NCI-H2227 (cell line): ENCODE measurements at regions not wholly inside any gene's neighbourhood (a gene's known extent, or its start where the extent isn't known, plus 50 kb on each side); places are given as distances from the start of the nearest gene placed in this dataset.
"Not testable (repeated sequence)": the region's sequence is repeated elsewhere in the genome, so short reads cannot be mapped to it uniquely, and the experiment has no call there.

ENCODE experiments used
- DNase-seq: peaks from one replicate; lab custom pipeline; 2025; ENCODE audit not compliant: unreplicated experiment; lab: John Stamatoyannopoulos, UW

DNA sequence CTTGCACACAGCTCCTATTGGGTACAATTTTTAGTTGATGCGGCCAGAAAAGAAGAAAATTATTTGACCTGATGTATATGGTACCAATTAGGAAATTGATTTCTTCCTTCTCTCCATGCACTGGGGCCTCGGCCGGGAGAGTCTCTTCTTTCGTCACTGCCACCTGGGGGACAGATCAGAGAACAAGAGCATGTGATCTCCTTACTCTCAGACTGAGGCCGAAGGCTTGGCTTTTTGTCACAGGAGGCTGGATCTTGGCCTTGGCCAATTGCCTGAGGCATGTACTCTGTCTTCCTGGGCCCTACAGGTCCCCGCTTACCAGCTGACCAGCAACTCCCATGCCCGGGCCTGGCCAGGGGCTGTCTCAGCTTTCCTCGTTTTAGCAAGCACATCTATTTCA lies 330.3 kb downstream of the KLF13 start:
- DNase-seq = not testable (repeated sequence)

DNA sequence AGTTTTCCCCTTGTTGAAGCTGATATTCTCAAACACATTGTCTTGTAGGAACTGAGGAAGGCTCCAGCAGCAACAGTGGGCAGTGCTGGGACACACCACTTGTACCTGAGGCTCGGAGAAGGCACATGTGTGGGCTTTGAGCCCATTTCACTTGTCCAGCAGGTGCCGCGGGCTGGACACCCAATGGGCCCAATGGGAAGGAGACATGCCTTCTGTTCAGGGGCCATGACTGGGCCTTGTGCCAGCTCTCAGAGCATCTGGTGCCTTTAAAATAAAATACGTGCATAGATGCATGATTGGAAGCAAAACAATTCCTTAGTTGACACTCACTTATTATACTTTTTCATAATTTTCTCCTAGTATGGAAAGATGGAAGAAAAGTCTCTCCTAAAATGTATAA lies 334.2 kb downstream of the KLF13 start:
- DNase-seq = no peak

DNA sequence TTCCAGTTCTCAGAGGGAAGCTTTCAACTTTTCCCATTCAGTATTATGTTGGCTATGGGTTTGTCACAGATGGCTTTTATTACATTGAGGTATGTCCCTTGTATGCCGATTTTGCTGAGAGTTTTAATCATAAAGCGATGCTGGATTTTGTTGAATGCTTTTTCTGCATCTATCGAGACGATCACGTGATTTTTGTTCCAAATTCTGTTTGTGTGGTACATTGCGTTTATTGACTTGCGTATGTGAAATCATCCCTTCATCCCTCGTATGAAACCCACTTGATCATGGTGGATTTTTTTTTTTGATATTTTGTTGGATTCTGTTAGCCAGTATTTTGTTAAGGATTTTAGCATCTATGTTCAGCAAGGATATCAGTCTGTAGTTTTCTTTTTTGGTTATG lies 339.1 kb downstream of the KLF13 start:
- not testable (repeated sequence) for DNase-seq

DNA sequence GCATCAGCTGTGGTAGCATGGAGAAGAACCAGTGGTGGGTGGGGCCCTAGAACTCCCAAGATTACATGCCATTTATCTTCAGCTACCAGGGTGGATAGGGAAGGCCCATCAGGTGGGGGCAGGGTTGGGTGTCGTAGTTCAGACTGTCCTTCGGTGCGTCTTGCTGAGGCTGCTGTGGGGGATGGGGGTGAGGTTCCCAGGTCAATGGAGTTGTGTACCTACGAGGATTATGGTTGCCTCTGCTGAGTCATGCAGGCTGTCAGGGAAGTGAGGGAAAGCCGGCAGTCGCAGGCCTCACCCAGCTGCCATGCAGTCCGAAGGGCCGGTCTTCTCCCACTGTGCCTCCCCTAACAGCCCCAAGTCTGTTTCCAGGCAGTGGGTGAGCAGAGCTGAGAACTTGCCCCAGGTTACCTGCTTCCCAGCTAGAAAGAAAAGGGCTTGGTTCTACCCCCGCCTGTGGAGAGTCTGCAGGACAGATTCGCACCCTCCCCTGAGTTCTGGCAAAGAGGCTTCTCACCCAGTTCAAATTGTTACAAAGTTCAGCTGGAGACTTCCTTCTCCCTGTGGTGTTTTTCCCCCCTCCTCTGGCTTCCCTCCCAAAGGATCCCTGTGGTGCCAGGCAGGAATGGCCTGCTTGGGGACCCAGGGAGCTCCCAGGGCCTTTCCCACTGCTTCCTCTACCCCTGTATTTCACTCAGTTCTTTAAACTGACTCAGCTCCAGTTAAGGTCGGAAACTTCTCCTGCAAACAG lies 342.7 kb downstream of the KLF13 start:
- not testable (repeated sequence) for DNase-seq

DNA sequence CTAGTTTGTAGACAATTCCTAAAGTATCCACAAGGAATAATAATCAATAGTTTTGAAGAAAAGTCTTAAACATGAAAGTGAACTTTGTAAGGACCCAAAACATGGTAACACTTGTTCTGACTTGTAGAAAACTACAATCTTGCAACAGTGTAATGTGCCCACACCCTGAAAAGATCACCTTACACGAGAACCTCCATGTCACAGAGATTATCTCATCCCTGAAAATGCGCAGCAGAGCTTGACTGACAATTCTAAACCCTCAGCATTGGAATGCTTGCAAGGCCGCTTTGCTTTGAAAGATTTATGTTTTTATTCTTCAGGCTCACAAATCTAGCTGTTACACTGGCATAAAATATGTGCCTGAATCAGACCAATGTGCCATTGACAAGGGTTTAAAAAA lies 346.6 kb downstream of the KLF13 start:
- not testable (repeated sequence) for DNase-seq

DNA sequence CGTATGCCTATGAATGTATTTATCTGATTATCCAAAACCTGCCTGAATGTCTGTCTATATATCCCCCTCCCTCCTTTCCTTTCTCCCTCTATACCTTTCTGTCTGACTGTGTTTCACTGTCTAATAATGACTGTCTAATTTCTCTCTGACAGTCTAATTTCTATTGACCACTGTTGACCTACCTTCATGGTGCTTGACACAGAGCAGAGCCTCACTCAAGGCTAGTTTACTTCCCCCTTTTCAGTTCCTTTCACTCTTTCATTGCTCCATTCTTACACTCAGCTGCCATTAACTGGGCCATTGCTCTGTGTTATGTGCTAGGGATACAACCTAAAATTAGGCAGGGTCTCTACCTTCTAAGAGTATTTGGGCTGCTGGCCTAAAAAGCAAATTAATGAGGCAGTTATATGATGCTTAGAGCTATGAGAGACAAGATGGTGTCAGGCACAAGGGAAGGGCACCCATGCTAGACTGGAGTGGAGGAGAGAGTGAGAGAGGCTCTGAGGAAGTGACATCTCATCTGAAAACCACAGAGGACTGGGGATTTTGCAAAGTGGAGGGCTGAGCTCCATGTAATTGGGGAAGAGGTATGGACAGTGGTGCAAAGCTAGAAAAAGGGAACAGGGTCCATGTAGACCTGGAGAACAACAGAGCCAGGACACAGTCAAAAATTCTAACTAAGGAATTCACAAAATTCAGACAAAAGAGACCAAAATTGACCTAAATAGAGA lies 348.6 kb upstream of the CHRNA7 start:
- DNase-seq = not testable (repeated sequence)

DNA sequence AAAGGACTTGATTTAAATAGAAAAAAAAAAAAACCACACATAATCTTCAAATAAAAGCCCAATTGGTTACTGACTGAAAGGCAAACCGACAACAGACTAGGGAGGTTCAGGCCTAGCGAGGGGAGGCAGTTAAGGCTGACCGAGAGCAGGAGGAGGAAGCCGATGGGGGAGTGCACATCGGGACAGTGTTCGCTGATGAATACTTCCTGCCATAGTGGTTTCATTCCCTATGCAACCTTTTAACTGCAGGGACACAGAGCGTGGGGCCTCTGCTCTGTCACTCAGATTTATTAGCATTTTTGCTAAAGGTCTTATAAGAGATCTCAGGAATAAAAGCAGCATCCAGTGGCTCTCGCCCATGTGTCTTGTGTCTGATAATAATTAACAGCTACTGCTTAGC lies 343.2 kb upstream of the CHRNA7 start:
- not testable (repeated sequence) for DNase-seq

DNA sequence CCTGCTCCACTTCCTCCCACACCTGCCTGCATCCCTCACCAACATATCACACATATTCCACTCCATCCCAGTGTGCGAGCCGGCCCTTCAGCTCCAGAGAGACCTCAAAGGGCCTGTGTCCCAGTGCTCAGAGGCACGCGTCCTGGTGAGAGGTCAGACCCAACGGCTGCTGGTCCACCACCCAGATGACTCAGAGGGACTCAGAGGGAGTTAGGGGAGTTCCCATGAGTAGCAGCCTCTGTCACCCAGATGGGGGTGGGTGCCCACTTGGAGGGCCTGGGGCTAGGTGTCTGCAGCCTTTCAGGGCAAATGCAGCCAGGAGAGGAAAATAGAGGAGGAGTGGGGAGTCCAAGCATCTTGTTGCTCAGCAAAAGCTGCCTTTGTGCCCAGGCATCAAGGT lies 333.8 kb upstream of the CHRNA7 start:
- not testable (repeated sequence) for DNase-seq

DNA sequence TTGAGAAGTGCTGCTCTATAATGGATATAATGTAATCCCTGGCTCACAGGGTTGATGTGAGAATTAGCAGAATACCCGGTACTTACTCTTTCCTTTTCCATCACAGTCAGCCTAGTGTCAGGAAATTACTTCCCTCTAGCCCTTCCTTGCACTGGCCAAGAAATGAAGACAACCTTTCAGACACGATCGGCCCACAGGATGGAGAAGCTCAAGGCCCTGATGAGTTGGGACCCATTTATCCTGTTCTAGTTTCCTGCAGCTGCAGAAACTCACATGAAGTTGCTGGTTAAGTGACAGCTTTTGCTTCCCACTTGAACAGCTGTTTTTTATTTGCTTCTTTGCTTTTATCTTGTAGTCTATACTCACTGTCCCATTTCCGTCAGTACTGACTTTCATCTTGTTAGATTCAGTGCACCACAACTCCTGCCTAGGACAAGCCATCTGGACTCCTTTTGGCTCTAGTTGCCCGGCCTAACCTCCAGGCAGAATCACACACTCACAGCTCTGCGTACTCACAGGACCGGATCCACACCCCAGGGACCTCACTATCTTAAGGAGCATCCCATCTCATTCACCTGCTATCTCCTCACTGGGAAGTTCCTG lies 325.1 kb upstream of the CHRNA7 start:
- not testable (repeated sequence) for DNase-seq

DNA sequence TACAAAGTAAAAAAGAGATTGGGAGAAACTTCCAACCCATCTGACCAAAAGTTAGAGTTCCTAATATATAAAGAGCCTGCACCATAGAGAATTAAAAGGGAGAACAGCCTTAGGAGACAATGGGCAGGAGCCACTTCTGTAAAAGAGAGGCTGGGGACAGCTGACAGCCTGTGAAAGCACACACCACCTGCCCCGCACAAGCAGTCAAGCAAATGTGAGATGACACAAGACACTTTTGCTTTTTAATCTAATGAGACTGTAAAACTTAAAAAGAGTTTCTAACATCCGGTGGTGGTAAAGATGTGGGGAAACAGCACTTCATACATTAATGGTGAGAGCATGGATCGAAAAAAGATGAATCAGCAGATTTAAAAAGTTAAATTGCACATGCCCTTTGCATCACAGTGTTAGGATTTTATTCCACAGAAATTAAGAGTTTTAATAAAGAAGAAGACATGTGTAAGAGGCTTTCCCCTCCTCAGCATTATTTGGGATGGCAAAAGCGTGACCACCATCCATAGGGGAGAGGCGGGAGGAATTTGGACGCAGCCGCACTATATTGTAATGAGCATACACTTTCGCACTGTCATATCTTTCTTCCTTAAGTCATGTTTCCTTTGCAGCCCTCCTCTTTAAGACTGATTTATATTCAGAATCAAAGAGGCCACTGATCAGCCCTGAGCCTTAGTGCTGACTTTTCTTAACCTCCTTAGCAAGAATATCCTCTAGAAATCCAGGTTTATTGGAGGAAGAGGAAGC lies 322.2 kb upstream of the CHRNA7 start:
- not testable (repeated sequence) for DNase-seq

DNA sequence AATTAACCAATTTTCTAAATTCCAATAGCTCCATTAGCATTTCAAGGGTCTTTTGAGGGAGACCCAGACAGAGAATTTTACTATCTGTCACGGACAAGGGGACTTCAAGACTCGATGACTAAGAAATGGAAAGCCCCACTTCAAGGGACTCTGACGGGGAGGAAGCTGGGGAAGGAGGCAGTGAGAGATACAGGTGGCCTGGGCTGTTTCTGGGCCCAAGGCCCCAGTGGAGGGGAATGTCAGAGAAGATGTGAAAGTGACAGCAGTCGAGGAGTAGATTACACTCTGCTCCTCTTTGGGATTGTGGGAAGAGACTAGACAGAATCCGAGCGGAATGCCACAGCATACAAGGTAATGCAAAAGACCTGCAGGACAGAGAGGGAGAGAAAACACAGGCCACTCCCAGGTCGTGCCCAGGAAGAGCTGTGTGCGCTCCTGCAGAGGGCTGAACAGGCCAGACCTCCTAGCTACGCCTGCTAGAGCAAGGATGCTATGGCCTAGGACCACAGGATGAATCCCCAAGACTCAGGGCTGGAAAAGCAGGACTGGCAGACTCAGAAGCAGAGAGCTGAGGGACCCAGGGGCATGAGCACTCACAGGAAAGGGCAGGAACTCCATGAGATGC lies 321.5 kb upstream of the CHRNA7 start:
- not testable (repeated sequence) for DNase-seq

DNA sequence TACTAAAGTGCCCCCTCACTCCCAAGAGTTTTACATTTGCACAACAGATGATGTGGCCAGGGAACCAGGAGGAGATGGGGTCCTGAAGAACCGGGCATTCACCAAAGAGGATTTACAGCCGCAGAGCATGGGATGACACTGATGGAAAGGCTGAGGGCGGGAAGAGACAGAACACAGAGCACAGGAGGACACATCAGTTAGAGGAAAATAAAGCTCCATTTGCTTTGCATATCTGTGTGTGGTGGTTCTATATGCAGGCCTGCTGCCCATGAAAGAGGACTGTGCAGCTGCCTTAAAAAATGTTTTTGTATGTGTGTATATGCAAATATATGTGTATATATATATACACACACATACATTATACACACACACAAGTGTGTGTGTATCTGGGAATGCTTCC lies 320.8 kb upstream of the CHRNA7 start:
- DNase-seq = not testable (repeated sequence)

DNA sequence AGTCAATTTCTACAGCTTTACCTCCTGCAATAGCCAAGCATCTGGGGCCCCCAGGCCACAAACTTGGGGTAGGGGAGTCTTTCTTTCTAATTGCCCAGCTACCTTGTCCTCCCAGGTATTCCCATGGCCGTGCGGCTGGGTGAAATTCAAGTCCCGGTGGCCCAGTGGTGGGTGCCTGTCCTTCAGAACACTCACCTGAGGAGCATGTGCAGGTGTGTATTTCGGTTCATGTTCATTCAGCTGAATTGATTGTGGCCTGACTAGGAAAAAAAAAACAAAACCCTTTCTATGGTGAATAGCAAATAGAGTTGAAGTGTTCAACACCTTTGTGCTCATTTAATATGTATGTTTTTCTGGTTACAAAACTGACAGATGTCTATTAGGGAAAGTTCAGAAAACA lies 319.5 kb upstream of the CHRNA7 start:
- not testable (repeated sequence) for DNase-seq

DNA sequence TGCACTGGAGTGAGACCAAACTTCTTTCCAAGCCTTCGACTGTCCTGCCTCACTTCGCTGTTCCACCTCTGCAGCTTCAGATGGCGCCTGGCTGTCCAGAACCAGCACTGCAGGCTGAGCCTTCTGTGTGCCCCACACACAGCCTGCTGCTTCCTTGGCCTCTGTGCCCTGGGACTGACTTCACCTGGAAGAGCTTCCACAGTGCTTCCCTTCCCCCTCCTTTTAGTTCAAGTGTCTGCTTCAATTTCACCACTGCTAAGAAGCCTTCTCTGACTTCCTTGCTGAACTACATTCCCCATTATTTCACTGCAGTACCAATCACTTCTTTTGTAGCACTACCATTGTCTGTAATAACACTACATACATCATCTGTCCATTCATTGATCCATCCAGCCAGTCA lies 315.1 kb upstream of the CHRNA7 start:
- DNase-seq = not testable (repeated sequence)

DNA sequence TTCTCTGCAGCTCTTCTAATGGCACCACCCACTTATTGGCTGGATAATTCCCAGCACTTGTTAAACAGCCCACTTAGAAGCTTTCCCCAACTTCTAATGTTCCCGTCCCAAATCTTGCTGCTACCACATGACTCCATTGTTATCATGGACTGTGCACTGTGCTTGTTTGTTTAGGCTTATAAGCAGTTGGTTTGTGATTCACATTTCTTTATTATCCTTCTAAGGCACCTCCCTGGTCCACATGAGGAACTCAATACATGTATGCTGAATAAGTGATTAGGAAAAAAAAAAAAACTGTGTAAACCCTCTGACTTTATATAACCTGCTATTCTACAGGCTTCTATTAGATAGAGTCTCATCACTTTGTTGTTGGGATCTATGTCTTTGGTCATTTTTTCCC lies 311.7 kb upstream of the CHRNA7 start:
- not testable (repeated sequence) for DNase-seq

DNA sequence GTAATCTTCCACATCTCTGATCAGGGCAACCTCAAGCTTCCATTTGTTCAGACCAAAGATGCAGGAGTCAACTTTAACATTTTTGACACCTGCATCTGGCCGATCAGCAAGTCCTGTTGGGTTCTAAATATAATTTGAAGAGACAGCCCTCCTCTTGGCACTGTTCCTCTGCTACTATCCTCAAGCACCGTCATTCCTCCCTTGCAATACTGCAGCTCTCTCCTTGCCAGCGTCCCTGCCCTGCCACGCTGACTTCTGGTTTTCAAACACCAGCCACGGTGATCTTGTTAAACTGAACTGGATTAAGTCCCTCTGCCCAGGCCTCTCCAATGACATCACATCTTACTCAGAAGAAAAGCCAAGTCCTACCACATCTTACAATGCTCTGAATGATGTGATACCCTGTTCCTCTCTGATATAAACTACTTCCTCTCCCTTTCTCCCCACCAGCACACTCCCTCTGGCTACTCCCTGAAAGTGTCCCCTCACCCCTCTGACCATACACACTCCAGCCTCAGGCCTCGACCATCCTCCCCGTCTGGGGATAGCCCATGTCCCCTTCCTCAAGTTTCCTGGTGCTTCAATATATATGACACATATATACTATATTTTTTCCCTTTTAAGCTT lies 310.8 kb upstream of the CHRNA7 start:
- not testable (repeated sequence) for DNase-seq

DNA sequence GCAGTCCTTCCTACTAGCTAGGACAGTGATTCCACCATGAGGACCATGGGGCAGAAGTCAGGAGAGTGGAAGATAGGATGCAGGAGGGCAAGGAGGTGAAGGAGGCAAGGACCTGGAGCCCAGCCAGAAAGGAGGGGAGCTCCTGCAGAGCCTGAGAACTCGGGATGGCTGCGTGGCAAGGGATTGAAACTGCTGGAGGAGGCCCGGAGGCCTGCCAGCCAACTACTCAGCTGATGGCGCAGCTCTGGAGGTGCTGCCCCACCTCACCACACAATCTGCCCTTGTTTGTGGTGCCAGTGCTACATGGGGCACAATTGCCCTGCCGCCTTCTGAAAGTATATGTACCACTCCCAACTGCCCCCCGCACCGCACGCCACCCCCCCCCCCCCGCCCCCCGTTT lies 307.3 kb upstream of the CHRNA7 start:
- DNase-seq = not testable (repeated sequence)

DNA sequence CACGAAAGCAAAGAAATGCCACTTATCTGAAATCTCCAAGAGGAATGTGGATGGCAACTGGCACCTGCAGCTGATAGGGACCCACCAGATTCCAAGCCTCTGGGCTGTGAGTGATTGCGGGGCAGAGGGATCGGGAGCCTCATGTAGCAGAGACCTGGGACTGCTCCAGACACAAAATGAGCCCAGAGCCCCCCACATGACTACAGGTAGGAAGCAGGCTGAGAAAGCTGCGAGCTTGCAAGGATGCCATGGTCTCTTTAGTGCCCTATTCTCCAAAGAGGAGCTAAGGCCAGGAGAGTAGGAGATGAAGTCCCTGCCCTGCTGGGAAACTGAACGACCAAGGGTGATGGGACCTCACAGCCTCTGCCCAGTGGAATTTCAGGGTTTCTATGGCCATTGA lies 305.4 kb upstream of the CHRNA7 start:
- not testable (repeated sequence) for DNase-seq

DNA sequence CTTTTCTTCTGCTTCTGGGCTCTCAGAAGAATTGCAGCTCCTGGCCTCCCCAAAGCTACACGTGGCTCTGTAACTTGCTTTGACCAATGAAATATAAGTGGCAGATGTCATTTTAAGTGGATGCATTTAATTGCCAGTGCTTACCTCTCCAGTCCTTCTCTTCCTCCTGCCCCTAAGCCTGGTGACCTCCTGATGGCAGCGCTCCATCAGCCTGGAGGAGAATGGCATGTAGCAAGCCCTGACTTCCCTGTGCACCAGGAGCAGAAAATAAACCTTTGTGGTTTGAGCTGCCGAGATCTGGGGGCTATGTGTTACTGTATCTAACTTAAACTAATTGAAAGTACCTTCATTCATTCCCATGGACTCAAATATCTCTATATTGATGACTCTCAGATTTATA lies 304.7 kb upstream of the CHRNA7 start:
- DNase-seq = not testable (repeated sequence)

DNA sequence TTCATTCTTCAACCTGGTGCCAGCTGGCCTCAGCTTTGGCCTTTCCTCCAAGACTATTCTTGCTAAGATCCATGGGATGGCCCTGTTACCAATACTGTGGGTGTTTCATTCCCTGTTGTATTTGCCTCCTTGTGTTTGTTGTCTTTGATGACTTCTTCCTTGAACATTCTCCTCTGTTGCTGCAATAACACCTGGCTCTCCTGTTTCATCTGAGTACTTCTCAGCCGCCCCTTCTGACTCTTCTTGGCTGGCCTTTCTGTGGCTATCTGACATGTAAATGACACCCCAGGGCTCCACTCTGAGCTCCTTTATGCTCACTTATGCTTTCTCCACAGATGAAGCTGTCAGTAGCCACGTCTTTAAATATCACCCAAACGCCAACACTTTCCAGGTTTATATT lies 302.7 kb upstream of the CHRNA7 start:
- no peak for DNase-seq
